Uterus (tissue), 3 donors: ENCODE measurements at regions not wholly inside any gene's neighbourhood (a gene's known extent, or its start where the extent isn't known, plus 50 kb on each side); places are given as distances from the start of the nearest gene placed in this dataset.

Experiments used
- DNase-seq, 2 donors: peaks; one replicate each; pipeline ENCODE4 v3.0.0-alpha.2; 2019 to 2020
- H3K27ac ChIP-seq, 2 donors: fragments of 200-600 bp; sonication (generic); 1 replicate in 1 of 2; 2 replicates in 1 of 2; pipeline ENCODE4 v1.5.1; 2016 to 2018
- H3K27me3 ChIP-seq, 2 donors: fragments of 200-600 bp; sonication (generic); one replicate each; pipeline ENCODE4 v1.5.1; 2018 to 2019; ENCODE audit warnings: control low read depth in 1 of 2
- H3K36me3 ChIP-seq, 2 donors: fragments of 200-600 bp; sonication (generic); one replicate each; pipeline ENCODE4 v1.5.1; 2019; ENCODE audit warnings: control low read depth in 1 of 2
- H3K4me1 ChIP-seq, 2 donors: fragments of 200-600 bp; sonication (generic); one replicate each; pipeline ENCODE4 v1.5.1; 2018 to 2019; ENCODE audit warnings: control low read depth in 1 of 2
- H3K4me3 ChIP-seq, 2 donors: fragments of 200-600 bp; sonication (generic); 1 replicate in 1 of 2; 2 replicates in 1 of 2; pipeline ENCODE4 v1.5.1; 2018 to 2019; ENCODE audit warnings: mild to moderate bottlenecking in 1 of 2
- H3K9me3 ChIP-seq, 2 donors: fragments of 200-600 bp; sonication (generic); one replicate each; pipeline ENCODE4 v1.5.1; 2019; ENCODE audit warnings: control low read depth in 1 of 2
- POLR2A ChIP-seq, 2 donors: fragments of 450-650 bp; IDR thresholded peaks; one replicate each; pipeline ENCODE4 v1.6.1; 2016; ENCODE audit warnings: antibody characterized with exemption in 2 of 2, mild to moderate bottlenecking in 1 of 2, moderate library complexity in 1 of 2
- intact Hi-C: fragments of 100-400 bp; cut with DNase I; formaldehyde crosslinking; loops from one replicate; pipeline ENCODE4 v1.15.1; 2023; ENCODE audit warnings: low total_unique reads
- TF ChIP-seq, protein P1 (sequence below), 4 experiments: fragments of 200-600 bp in 2 of 4; fragments of 450-650 bp in 2 of 4; sonication (generic) in 2 of 4; IDR thresholded peaks; one replicate each; pipeline ENCODE4 v1.5.1; 2016 to 2019; ENCODE audit warnings: antibody characterized with exemption in 4 of 4, mild to moderate bottlenecking in 2 of 4, moderate library complexity in 1 of 4
- donor health status: DM: yes; HTN: yes; CAD: no.

DNA sequence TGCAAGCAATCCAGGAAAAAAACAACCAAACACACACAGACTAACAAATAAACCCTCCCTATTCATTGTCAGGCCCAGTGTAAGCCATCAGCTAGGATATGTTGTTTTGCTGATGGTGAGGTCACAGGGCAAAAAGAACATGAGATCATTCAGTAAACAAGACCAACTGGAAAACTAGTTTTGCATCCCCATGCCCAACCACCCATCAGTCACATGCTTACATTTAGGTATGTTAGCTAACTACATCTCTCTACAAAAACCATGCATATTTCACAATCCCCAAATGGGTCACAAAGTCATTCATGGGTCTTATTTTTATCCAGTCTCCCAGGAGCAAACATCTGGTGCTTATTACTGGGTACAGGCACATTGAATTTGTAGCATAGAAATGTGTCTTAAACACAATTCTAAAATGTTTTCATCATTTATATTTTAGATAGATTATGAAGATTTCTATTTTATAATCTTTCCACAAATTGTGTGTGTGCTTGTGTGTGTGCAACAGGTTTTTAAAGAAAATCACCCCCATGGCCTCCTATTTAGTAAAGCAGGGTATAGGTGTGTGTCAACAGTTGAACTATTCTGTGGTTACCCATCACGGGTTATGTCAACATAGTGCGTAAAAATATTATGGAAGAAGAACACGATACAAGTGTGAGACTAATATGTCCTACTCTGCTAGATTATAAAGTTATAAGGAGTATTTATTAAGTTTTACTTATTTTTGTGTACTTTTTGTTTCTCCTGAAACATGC, 103.8 kb upstream of the AKR1E2 start:
- TF ChIP-seq, protein P1, sequence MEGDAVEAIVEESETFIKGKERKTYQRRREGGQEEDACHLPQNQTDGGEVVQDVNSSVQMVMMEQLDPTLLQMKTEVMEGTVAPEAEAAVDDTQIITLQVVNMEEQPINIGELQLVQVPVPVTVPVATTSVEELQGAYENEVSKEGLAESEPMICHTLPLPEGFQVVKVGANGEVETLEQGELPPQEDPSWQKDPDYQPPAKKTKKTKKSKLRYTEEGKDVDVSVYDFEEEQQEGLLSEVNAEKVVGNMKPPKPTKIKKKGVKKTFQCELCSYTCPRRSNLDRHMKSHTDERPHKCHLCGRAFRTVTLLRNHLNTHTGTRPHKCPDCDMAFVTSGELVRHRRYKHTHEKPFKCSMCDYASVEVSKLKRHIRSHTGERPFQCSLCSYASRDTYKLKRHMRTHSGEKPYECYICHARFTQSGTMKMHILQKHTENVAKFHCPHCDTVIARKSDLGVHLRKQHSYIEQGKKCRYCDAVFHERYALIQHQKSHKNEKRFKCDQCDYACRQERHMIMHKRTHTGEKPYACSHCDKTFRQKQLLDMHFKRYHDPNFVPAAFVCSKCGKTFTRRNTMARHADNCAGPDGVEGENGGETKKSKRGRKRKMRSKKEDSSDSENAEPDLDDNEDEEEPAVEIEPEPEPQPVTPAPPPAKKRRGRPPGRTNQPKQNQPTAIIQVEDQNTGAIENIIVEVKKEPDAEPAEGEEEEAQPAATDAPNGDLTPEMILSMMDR (IDR thresholded peaks at IDR 0.05): no peak
- TF ChIP-seq POLR2A (IDR thresholded peaks at IDR 0.05): no peak
- Histone ChIP-seq H3K27ac (no peak overlapping the region), H3K36me3 (no peaks in the 10 kb centered on the region), H3K9me3 (no peaks in the 10 kb centered on the region), H3K4me1 (no peaks in the 10 kb centered on the region), H3K4me3 (no peak overlapping the region), H3K27me3 (no peaks in the 10 kb centered on the region)
- intact Hi-C loops: no loop called here
- no peak for DNase-seq

DNA sequence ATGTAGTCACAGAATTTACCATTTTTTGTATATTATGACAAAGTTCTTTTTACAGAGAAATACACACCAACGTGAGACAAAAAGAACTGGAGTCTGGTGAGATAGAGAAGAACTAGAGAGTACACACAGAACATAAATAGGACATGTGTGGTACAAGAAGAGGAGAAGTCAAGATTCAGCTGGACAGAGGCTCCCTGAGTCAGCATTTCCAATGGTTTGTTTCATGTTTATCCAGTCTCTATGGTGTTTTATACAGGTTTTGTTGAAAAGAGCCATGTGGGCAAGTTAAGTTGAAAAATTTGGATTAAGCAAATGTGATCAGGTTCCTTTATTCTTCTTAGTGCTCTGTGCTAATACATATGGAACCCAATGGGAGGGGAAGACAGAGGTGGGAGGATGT, 105.5 kb upstream of the AKR1E2 start:
- Histone ChIP-seq H3K4me1 (no peaks in the 10 kb centered on the region), H3K27ac (no peak overlapping the region)
- TF ChIP-seq POLR2A (IDR thresholded peaks at IDR 0.05): no peak
- TF ChIP-seq, protein P1 (IDR thresholded peaks at IDR 0.05): no peak

DNA sequence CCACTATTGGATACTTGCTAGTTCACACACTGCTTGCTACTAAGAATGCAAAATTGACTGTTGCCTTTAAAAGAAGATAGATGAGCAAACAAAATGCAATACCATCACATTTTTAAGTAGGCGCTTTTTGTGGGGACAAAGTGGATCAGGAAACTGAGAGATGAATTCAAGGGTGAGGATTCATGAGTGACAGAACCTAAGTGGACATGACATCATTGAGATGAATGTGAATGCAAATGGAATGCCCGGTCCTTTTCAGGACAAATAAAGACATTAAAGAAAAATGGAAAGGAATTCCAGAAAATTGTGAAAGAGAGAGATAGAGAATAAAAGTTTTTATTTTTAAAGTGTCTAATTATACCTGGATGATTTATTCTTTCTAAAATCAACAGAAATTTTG, 106.3 kb upstream of the AKR1E2 start:
- intact Hi-C loops: no loop called here
- DNase-seq: no peak
- TF ChIP-seq POLR2A (IDR thresholded peaks at IDR 0.05): no peak
- TF ChIP-seq, protein P1 (IDR thresholded peaks at IDR 0.05): no peak
- Histone ChIP-seq H3K9me3 (no peaks in the 10 kb centered on the region), H3K27me3 (no peaks in the 10 kb centered on the region), H3K4me3 (no peak overlapping the region), H3K27ac (no peak overlapping the region), H3K4me1 (no peaks in the 10 kb centered on the region), H3K36me3 (no peaks in the 10 kb centered on the region)

More for the DNA sequence above, 105.5 kb upstream of the AKR1E2 start:
- H3K4me3 ChIP-seq: no peak overlapping the region
- DNase-seq: no peak
- no peaks in the 10 kb centered on the region for H3K36me3 ChIP-seq
- H3K9me3 ChIP-seq: no peaks in the 10 kb centered on the region
- intact Hi-C loops: no loop called here
- H3K27me3 ChIP-seq: no peaks in the 10 kb centered on the region

DNA sequence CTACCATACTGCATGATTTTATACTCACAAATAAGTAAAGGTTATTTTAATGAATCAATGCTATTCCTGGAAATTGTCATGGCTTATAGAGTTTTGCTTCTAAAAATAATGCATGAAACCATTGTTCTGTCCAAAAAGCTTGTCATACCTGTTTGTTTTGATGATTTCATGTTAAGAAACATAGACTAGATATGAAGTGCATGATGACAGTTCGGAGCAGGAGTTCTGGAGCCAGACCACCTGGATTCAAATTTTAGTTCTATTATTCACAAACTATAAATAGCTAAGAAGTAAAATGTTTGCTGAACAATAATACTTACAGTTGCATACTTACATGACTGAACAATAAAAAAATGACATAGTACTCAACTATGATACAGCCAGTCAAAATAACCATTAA, 107.0 kb upstream of the AKR1E2 start:
- TF ChIP-seq, protein P1 (IDR thresholded peaks at IDR 0.05): no peak
- TF ChIP-seq POLR2A (IDR thresholded peaks at IDR 0.05): no peak
- H3K4me3 ChIP-seq: no peak overlapping the region

DNA sequence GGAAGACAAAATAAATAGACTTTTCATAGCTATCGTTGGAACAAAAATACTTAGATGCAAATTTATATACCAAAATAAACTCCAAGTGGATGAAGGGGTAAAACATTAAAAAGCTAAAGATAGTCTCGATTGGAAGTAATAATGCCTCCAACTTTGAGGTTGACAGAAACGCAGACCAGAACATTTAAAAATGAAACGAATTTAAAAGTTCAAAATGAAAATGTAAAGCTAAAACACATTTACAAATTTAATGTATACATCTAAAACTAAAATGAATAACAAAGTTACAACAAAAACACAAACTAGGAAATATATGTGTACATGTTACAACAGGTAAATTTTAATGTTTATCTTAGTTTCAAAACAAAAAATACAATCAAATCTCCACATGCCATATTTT, 107.5 kb upstream of the AKR1E2 start:
- H3K27me3 ChIP-seq: no peaks in the 10 kb centered on the region
- TF ChIP-seq, protein P1 (IDR thresholded peaks at IDR 0.05): no peak
- TF ChIP-seq POLR2A (IDR thresholded peaks at IDR 0.05): no peak
- no peaks in the 10 kb centered on the region for H3K36me3 ChIP-seq
- no peak for DNase-seq
- H3K9me3 ChIP-seq: no peaks in the 10 kb centered on the region
- H3K4me3 ChIP-seq: no peak overlapping the region
- intact Hi-C loops: no loop called here
- no peak overlapping the region for H3K27ac ChIP-seq
- no peaks in the 10 kb centered on the region for H3K4me1 ChIP-seq

More for the DNA sequence above, 107.0 kb upstream of the AKR1E2 start:
- intact Hi-C loops: no loop called here
- Histone ChIP-seq H3K9me3 (no peaks in the 10 kb centered on the region), H3K4me1 (no peaks in the 10 kb centered on the region), H3K36me3 (no peaks in the 10 kb centered on the region), H3K27ac (no peak overlapping the region), H3K27me3 (no peaks in the 10 kb centered on the region)
- no peak for DNase-seq
